ENCODE measurements at regions not wholly inside any gene's neighbourhood (a gene's known extent, or its start where the extent isn't known, plus 50 kb on each side); places are given as distances from the start of the nearest gene placed in this dataset.

DNA sequence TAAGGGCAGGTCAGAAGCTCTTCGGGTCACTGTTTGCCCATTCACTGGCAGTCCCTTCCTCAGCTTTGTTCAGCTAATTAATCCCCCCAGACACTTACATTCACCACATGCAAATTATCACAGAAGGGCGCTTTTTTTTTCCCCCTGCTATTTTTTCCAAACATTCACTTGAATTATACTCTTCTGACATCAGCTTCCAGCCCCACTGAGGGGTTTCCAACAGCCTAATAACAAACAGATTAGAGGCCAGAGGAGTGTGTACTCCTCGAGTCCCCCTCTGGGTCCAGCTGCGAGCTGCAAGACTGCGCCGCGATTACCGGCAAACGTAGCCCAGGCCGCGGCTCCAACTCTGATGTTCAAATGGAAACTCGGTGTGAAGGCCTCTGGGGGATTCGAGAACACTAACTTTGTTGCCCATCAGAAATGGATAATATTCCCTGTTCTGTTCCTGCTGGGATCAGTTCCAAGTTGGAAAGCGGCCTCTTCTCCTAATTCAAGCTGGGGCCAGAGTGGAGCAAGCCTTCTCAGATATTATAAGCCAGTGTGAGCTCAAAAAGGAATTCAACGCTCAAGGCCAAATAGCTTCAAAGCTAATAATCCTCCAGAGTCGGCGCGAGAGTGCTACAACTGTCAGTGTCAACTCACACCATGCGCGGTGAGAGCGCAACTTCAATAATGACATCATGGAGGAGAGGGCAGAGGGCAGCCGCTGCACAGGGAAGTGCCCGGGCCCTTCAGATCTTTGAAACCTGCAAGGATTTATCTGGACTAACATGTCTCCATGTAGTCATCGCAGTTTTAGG lies 560.8 kb downstream of the BNC2 start:
- H3K36me3 ChIP-seq (ENCODE audit: control insufficient read depth in 2 of 2, extremely low read depth in 1 of 2, insufficient read depth in 2 of 2, low read length in 2 of 2) = no peaks in the 10 kb centered on the region
- H3K9ac ChIP-seq (ENCODE audit: control insufficient read depth, extremely low read depth, insufficient read depth, low read length) = no peak overlapping the region
- no peak for TF ChIP-seq EZH2 (IDR thresholded peaks at IDR 0.05; ENCODE audit: low read length)
- TF ChIP-seq, protein P1, sequence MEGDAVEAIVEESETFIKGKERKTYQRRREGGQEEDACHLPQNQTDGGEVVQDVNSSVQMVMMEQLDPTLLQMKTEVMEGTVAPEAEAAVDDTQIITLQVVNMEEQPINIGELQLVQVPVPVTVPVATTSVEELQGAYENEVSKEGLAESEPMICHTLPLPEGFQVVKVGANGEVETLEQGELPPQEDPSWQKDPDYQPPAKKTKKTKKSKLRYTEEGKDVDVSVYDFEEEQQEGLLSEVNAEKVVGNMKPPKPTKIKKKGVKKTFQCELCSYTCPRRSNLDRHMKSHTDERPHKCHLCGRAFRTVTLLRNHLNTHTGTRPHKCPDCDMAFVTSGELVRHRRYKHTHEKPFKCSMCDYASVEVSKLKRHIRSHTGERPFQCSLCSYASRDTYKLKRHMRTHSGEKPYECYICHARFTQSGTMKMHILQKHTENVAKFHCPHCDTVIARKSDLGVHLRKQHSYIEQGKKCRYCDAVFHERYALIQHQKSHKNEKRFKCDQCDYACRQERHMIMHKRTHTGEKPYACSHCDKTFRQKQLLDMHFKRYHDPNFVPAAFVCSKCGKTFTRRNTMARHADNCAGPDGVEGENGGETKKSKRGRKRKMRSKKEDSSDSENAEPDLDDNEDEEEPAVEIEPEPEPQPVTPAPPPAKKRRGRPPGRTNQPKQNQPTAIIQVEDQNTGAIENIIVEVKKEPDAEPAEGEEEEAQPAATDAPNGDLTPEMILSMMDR (optimal IDR thresholded peaks at IDR 0.05 in 1 of 3, IDR thresholded peaks at IDR 0.05 in 1 of 3, conservative IDR thresholded peaks at IDR 0.05 in 1 of 3; ENCODE audit: extremely low read depth in 1 of 3, insufficient read depth in 2 of 3, low read length in 3 of 3) = no peak
- FAIRE-seq (no peak), DNase-seq (ENCODE audit: low read depth, low spot score) (no peak)
- H3K9me1 ChIP-seq (ENCODE audit: control insufficient read depth, extremely low read depth, insufficient read depth, low read length) = no peaks in the 10 kb centered on the region
- H2AFZ ChIP-seq (ENCODE audit: control insufficient read depth, low read length) = no peak overlapping the region
- no peaks in the 10 kb centered on the region for H4K20me1 ChIP-seq (ENCODE audit: control insufficient read depth, extremely low read depth, insufficient read depth, low read length)
- dilution Hi-C loops (cut with MboI; ENCODE audit: extremely low pct_ligation_motif_present, low sequenced_read_pairs) = no loop called here
- H3K27me3 ChIP-seq (ENCODE audit: control insufficient read depth, extremely low read depth, insufficient read depth, low read length) = peaks cover 20% of the 10 kb centered on the region
- no peak overlapping the region for H3K27ac ChIP-seq (ENCODE audit: control insufficient read depth, insufficient read depth, low read length)
- no peak overlapping the region for H3K4me2 ChIP-seq (ENCODE audit: control insufficient read depth, extremely low read depth, insufficient read depth, low read depth, low read length)
- no peaks in the 10 kb centered on the region for H3K79me2 ChIP-seq (ENCODE audit: control insufficient read depth, insufficient read depth, low read length)
- no peaks in the 10 kb centered on the region for H3K4me1 ChIP-seq (ENCODE audit: control insufficient read depth, extremely low read depth, insufficient read depth, low read length)
- H3K9me3 ChIP-seq (ENCODE audit: control insufficient read depth, low read depth, low read length) = no peaks in the 10 kb centered on the region
- no peak overlapping the region for H3K4me3 ChIP-seq (ENCODE audit: control insufficient read depth in 2 of 3, extremely low read depth in 1 of 3, insufficient read depth in 2 of 3, low read depth in 1 of 3, low read length in 3 of 3)

DNA sequence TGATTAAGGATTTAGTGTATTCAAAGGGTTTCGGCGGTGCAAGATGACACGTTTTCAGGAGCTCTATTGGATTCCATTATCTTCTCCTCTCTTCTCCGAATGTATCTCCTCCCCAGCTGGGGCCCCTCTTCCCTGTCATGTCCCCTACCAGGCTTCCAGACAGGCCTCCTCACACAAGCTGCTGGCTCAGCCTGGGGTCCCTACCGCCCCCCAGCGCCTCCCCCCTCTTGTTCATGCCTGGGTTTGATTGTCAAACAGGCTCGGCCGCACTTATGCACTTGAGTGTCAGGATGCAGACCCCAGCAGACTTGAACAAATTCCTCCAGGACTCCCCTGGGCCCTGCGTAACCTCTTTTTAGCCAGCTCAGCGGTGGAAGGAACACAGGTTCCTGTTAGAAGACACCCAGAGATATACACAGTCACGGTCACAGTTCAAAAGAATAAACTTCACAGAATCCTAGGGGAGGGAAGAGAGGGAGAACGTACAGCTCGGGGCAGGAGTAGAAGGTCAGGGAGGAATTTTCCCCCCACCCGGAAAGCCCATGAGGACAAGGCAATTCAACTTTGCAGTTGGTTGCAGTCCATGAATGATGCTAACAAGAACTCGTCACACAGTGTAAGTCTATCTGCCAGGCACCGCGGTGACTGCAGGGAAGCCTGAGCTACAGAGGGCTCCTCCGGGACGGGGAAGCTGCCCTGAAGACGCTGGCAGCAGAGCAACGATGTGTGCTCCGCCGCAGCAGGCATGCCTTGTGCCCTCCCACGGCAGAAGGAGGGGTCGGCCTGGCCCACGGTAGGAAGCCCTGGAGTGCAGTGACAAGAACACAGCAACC lies 560.0 kb downstream of the BNC2 start:
- H3K27ac ChIP-seq (ENCODE audit: control insufficient read depth, insufficient read depth, low read length) = no peak overlapping the region
- no peak for FAIRE-seq

More for the DNA sequence above, 560.0 kb downstream of the BNC2 start:
- H3K4me2 ChIP-seq (ENCODE audit: control insufficient read depth, extremely low read depth, insufficient read depth, low read depth, low read length) = no peak overlapping the region
- no peak overlapping the region for H2AFZ ChIP-seq (ENCODE audit: control insufficient read depth, low read length)
- H3K36me3 ChIP-seq (ENCODE audit: control insufficient read depth in 2 of 2, extremely low read depth in 1 of 2, insufficient read depth in 2 of 2, low read length in 2 of 2) = no peaks in the 10 kb centered on the region
- H3K4me1 ChIP-seq (ENCODE audit: control insufficient read depth, extremely low read depth, insufficient read depth, low read length) = no peaks in the 10 kb centered on the region
- DNase-seq (ENCODE audit: low read depth, low spot score) = no peak
- no peaks in the 10 kb centered on the region for H3K9me3 ChIP-seq (ENCODE audit: control insufficient read depth, low read depth, low read length)
- H3K79me2 ChIP-seq (ENCODE audit: control insufficient read depth, insufficient read depth, low read length) = no peaks in the 10 kb centered on the region
- TF ChIP-seq EZH2 (IDR thresholded peaks at IDR 0.05; ENCODE audit: low read length) = no peak
- TF ChIP-seq, protein P1 (optimal IDR thresholded peaks at IDR 0.05 in 1 of 3, IDR thresholded peaks at IDR 0.05 in 1 of 3, conservative IDR thresholded peaks at IDR 0.05 in 1 of 3; ENCODE audit: extremely low read depth in 1 of 3, insufficient read depth in 2 of 3, low read length in 3 of 3) = no peak
- no peaks in the 10 kb centered on the region for H4K20me1 ChIP-seq (ENCODE audit: control insufficient read depth, extremely low read depth, insufficient read depth, low read length)
- no peak overlapping the region for H3K9ac ChIP-seq (ENCODE audit: control insufficient read depth, extremely low read depth, insufficient read depth, low read length)
- no peak overlapping the region for H3K4me3 ChIP-seq (ENCODE audit: control insufficient read depth in 2 of 3, extremely low read depth in 1 of 3, insufficient read depth in 2 of 3, low read depth in 1 of 3, low read length in 3 of 3)
- no peaks in the 10 kb centered on the region for H3K9me1 ChIP-seq (ENCODE audit: control insufficient read depth, extremely low read depth, insufficient read depth, low read length)
- dilution Hi-C loops (cut with MboI; ENCODE audit: extremely low pct_ligation_motif_present, low sequenced_read_pairs) = no loop called here
- H3K27me3 ChIP-seq (ENCODE audit: control insufficient read depth, extremely low read depth, insufficient read depth, low read length) = peaks cover 20% of the 10 kb centered on the region
